HG02852 (cell line): ENCODE measurements at regions not wholly inside any gene's neighbourhood (a gene's known extent, or its start where the extent isn't known, plus 50 kb on each side); places are given as distances from the start of the nearest gene placed in this dataset.

Experiments used
- ATAC-seq: cut with Tn5 transposase; IDR thresholded peaks from one replicate; pipeline ENCODE4 v1.9.1; 2021; ENCODE audit warnings: mild to moderate bottlenecking, moderate library complexity; ENCODE audit not compliant: unreplicated experiment

- no peak for ATAC-seq
Measured at GRCh38 chr17:77746393-77746792, 212.1 kb upstream of the TNRC6C start.

- no peak for ATAC-seq
Measured at GRCh38 chr17:77746896-77747554, 211.5 kb upstream of the TNRC6C start.

GRCh38 chr17:77748436-77748835 is 210.1 kb upstream of the TNRC6C start:
- no peak for ATAC-seq

- ATAC-seq = no peak
Measured at GRCh38 chr17:77749321-77749751, 209.2 kb upstream of the TNRC6C start.

GRCh38 chr17:77749989-77750388 is 208.5 kb upstream of the TNRC6C start:
- no peak for ATAC-seq

GRCh38 chr17:77750427-77751043 is 208.0 kb upstream of the TNRC6C start:
- ATAC-seq = no peak

- no peak for ATAC-seq
Measured at GRCh38 chr17:77753246-77753645, 205.3 kb upstream of the TNRC6C start.

- no peak for ATAC-seq
Measured at GRCh38 chr17:77753691-77754245, 204.7 kb upstream of the TNRC6C start.

- ATAC-seq = no peak
Measured at GRCh38 chr17:77754956-77755355, 203.5 kb upstream of the TNRC6C start.

- ATAC-seq = no peak
Measured at GRCh38 chr17:77755410-77755963, 203.0 kb upstream of the TNRC6C start.

GRCh38 chr17:77756028-77756427 is 202.5 kb upstream of the TNRC6C start:
- no peak for ATAC-seq

- ATAC-seq = no peak
Measured at GRCh38 chr17:77756846-77757560, 201.5 kb upstream of the TNRC6C start.

- no peak for ATAC-seq
Measured at GRCh38 chr17:77757561-77757898, 201.0 kb upstream of the TNRC6C start.

- no peak for ATAC-seq
Measured at GRCh38 chr17:77763023-77763422, 195.5 kb upstream of the TNRC6C start.

GRCh38 chr17:77763575-77763974 is 194.9 kb upstream of the TNRC6C start:
- no peak for ATAC-seq

GRCh38 chr17:77765292-77765691 is 193.2 kb upstream of the TNRC6C start:
- ATAC-seq = no peak

- ATAC-seq = no peak
Measured at GRCh38 chr17:77767148-77767547, 191.4 kb upstream of the TNRC6C start.

GRCh38 chr17:77768248-77768852 is 190.2 kb upstream of the TNRC6C start:
- no peak for ATAC-seq

- no peak for ATAC-seq
Measured at GRCh38 chr17:77769215-77769614, 189.3 kb upstream of the TNRC6C start.

GRCh38 chr17:77769762-77770161 is 188.7 kb upstream of the TNRC6C start:
- ATAC-seq = no peak
